ENCODE measurements at regions not wholly inside any gene's neighbourhood (a gene's known extent, or its start where the extent isn't known, plus 50 kb on each side); places are given as distances from the start of the nearest gene placed in this dataset.

DNA sequence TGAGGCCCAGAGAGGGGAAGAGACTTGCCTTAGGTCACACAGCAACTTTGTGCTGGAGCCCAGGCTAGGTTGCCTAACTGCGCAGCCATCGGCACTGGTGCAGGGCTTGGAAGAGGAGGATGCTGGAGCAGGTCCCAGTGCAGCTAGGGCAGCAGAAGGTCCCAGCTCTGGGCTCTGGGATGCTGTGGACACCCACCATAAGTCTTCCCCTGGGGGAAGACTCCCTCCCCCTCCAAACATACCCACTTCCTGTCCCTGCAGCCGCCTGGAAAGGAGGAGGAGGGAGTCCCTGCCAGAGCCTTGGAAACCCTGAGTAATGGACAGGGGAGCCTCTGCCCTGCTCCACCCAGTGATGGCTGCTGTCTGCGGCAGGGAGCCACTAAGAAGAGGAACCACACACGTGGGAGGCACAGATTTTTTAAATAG lies 93.6 kb downstream of the NCR2 start:
- DNase-seq (ENCODE audit: low read depth) = no peak

- DNase-seq (ENCODE audit: low read depth) = no peak
Measured at GRCh38 chr6:41429506-41430504, 94.4 kb downstream of the NCR2 start.

- DNase-seq (ENCODE audit: low read depth) = peak; percentile 48
Measured at GRCh38 chr6:41430875-41431274, 95.5 kb downstream of the NCR2 start.

DNA sequence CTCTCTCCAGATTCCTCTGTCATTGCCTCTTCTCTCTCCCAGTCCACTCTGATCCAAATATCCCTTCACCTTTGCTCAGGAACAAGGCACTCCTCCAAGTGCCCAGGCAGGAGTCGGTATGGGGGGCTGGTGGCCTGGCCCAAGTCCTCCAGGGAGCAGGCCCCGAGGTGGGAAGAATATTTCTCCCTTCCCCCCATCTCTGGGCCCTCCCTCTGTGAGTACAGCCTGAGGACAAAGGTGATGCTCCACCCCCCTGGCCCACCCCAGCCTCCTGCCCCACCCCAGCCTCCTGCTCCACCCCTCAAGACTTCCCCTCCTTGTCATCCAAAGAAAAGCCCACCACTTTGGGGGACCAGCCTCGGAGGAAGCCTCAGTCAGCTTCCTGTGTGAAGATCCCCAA lies 96.9 kb downstream of the NCR2 start:
- no peak for DNase-seq (ENCODE audit: low read depth)

DNA sequence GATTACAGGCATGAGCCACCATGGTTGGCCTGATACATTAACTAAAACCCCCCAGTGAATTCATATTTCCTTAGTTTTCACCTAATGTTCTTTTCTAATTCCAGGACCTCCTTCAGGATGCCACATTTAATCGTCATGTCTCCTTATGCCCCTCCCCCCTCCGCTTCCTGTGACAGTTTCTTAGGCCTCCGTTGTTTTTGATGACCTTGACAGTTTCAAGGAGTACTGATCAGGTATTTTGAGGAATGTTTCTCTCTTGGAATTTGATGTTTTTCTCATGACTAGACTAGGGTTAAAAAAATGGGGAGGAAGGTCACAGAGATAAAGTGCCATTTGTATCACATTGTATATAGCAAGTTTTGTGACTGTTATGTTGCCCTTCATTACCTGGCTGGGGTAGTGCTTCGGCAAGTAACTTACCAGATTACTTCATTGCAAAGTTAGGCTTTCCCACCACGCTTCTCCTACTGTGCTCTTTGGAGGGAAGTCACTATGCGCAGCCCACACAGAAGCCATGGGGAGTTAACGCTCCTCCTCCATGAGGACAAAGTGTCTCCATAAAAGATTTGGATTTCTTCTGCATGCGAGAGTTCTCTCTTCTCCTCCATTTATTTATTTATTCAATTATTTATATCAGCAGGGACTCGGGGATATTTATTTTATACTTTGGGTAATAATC lies 99.5 kb downstream of the NCR2 start:
- no peak for DNase-seq (ENCODE audit: low read depth)

- DNase-seq (ENCODE audit: low read depth) = no peak
Measured at GRCh38 chr6:41437604-41438003, 102.2 kb downstream of the NCR2 start.

GRCh38 chr6:41438746-41439145 lies 103.3 kb downstream of the NCR2 start:
- DNase-seq (ENCODE audit: low read depth) = no peak

- DNase-seq (ENCODE audit: low read depth) = no peak
Measured at GRCh38 chr6:41439524-41440418, 104.4 kb downstream of the NCR2 start.

GRCh38 chr6:41440958-41441357 lies 105.2 kb upstream of the FOXP4 start:
- no peak for DNase-seq (ENCODE audit: low read depth)

GRCh38 chr6:41441598-41442351 lies 104.4 kb upstream of the FOXP4 start:
- DNase-seq (ENCODE audit: low read depth) = no peak

- no peak for DNase-seq (ENCODE audit: low read depth)
Measured at GRCh38 chr6:41442352-41442672, 103.9 kb upstream of the FOXP4 start.

- no peak for DNase-seq (ENCODE audit: low read depth)
Measured at GRCh38 chr6:41442800-41443501, 103.2 kb upstream of the FOXP4 start.

DNA sequence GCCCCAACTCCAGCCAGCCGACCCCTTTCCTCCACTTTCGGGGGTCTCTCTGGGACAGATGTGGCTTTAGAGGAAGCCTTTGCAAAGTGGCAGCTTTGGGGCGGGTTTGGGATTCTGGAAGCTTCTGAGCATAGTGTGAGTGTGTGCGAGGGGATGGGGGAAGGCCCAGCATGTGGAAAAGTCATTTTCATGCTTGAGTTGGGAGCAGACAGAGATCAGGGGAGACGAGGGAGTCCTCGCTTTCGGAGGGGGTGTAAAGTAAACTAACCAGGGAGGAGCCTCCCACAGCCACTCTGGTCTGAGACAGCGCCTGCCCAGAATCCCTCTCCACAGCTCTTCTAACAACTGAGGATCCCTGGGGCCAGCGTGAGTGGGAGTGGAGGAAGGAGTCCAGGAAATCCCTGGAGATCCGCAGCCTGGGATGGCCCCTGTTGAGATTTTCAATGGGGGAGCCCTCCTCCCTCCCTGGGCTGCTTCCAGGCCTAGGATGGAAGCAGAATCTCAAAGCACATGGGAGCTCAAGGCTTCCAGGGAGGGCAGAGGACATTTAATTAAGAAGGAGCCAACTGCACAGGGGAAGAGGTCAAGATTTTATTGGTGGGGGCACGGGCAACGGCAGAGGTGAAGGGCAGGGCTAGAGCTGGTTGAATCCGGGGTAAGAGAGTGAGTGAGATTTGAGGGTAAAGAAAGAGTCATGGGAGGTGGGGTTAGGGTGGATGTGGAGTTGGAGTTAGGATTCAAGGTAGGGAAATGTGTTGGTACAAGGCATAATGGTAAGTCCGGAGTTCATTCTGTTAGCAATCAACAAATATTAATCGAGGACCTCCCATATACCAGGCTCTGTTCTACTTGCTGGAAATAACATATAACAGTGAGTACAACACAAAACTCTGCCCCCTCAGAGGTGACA lies 102.3 kb upstream of the FOXP4 start:
- DNase-seq (ENCODE audit: low read depth) = no peak

- DNase-seq (ENCODE audit: low read depth) = no peak
Measured at GRCh38 chr6:41445261-41445660, 100.9 kb upstream of the FOXP4 start.

GRCh38 chr6:41446132-41446531 lies 100.0 kb upstream of the FOXP4 start:
- DNase-seq (ENCODE audit: low read depth) = no peak

- DNase-seq (ENCODE audit: low read depth) = no peak
Measured at GRCh38 chr6:41446907-41447545, 99.2 kb upstream of the FOXP4 start.

GRCh38 chr6:41448256-41448655 lies 97.9 kb upstream of the FOXP4 start:
- DNase-seq (ENCODE audit: low read depth) = no peak

- DNase-seq (ENCODE audit: low read depth) = no peak
Measured at GRCh38 chr6:41449399-41450245, 96.6 kb upstream of the FOXP4 start.

Measured in GM04503 (cell line).